ENCODE measurements at regions not wholly inside any gene's neighbourhood (a gene's known extent, or its start where the extent isn't known, plus 50 kb on each side); places are given as distances from the start of the nearest gene placed in this dataset.
"Not testable (repeated sequence)": the region's sequence is repeated elsewhere in the genome, so short reads cannot be mapped to it uniquely, and the experiment has no call there.

- no peaks in the 10 kb centered on the region for H3K27me3 Mint-ChIP-seq
- no peaks in the 10 kb centered on the region for H3K4me1 Mint-ChIP-seq
- CTCF ChIA-PET, result no interaction called here
- H3K9me3 Mint-ChIP-seq, result peaks cover 4% of the 10 kb centered on the region
- H3K27ac Mint-ChIP-seq, result no peak overlapping the region
- H3K4me3 Mint-ChIP-seq, result no peak overlapping the region
- no peaks in the 10 kb centered on the region for H3K36me3 Mint-ChIP-seq
- no peak for DNase-seq
Measured at GRCh38 chr4:117135634-117136354, 50.4 kb upstream of the TRAM1L1 start.

- no peak for DNase-seq
- Mint-ChIP-seq H3K9me3 (peaks cover 4% of the 10 kb centered on the region), H3K27ac (no peak overlapping the region), H3K4me1 (no peaks in the 10 kb centered on the region), H3K36me3 (no peaks in the 10 kb centered on the region), H3K4me3 (no peak overlapping the region), H3K27me3 (no peaks in the 10 kb centered on the region)
- CTCF ChIA-PET, result no interaction called here
Measured at GRCh38 chr4:117137145-117137544, 51.8 kb upstream of the TRAM1L1 start.

- H3K4me3 Mint-ChIP-seq, H3K4me1 Mint-ChIP-seq, CTCF ChIA-PET, DNase-seq, H3K9me3 Mint-ChIP-seq, H3K36me3 Mint-ChIP-seq, H3K27me3 Mint-ChIP-seq, H3K27ac Mint-ChIP-seq: not testable (repeated sequence)
Measured at GRCh38 chr4:117138732-117139131, 53.4 kb upstream of the TRAM1L1 start.

GRCh38 chr4:117154251-117154650 is 68.9 kb upstream of the TRAM1L1 start:
- CTCF ChIA-PET, result no interaction called here
- no peak overlapping the region for H3K27ac Mint-ChIP-seq

GRCh38 chr4:117156806-117157205 is 71.4 kb upstream of the TRAM1L1 start:
- H3K27ac Mint-ChIP-seq, result no peak overlapping the region

More at GRCh38 chr4:117154251-117154650, 68.9 kb upstream of the TRAM1L1 start:
- no peak overlapping the region for H3K4me3 Mint-ChIP-seq
- no peaks in the 10 kb centered on the region for H3K27me3 Mint-ChIP-seq
- H3K4me1 Mint-ChIP-seq, result no peaks in the 10 kb centered on the region
- H3K36me3 Mint-ChIP-seq, result no peaks in the 10 kb centered on the region
- DNase-seq, result no peak
- peaks cover 4% of the 10 kb centered on the region for H3K9me3 Mint-ChIP-seq

GRCh38 chr4:117157360-117157759 is 72.0 kb upstream of the TRAM1L1 start:
- Mint-ChIP-seq H3K36me3 (no peaks in the 10 kb centered on the region), H3K27ac (no peak overlapping the region), H3K27me3 (no peaks in the 10 kb centered on the region), H3K9me3 (peaks cover 4% of the 10 kb centered on the region), H3K4me3 (no peak overlapping the region), H3K4me1 (no peaks in the 10 kb centered on the region)
- DNase-seq, result no peak
- CTCF ChIA-PET, result no interaction called here

More at GRCh38 chr4:117156806-117157205, 71.4 kb upstream of the TRAM1L1 start:
- Mint-ChIP-seq H3K27me3 (no peaks in the 10 kb centered on the region), H3K9me3 (peaks cover 4% of the 10 kb centered on the region), H3K4me1 (no peaks in the 10 kb centered on the region), H3K36me3 (no peaks in the 10 kb centered on the region), H3K4me3 (no peak overlapping the region)
- DNase-seq, result no peak
- CTCF ChIA-PET, result no interaction called here

- DNase-seq, result no peak
- H3K9me3 Mint-ChIP-seq, result peaks cover 3% of the 10 kb centered on the region
- H3K27ac Mint-ChIP-seq, result no peak overlapping the region
- CTCF ChIA-PET, result no interaction called here
- no peak overlapping the region for H3K4me3 Mint-ChIP-seq
- no peaks in the 10 kb centered on the region for H3K27me3 Mint-ChIP-seq
- H3K36me3 Mint-ChIP-seq, result no peaks in the 10 kb centered on the region
- no peaks in the 10 kb centered on the region for H3K4me1 Mint-ChIP-seq
Measured at GRCh38 chr4:117162976-117163375, 77.6 kb upstream of the TRAM1L1 start.

- no peaks in the 10 kb centered on the region for H3K36me3 Mint-ChIP-seq
- no peak overlapping the region for H3K4me3 Mint-ChIP-seq
- H3K27ac Mint-ChIP-seq, result no peak overlapping the region
- H3K4me1 Mint-ChIP-seq, result no peaks in the 10 kb centered on the region
- CTCF ChIA-PET, result no interaction called here
- peaks cover 3% of the 10 kb centered on the region for H3K9me3 Mint-ChIP-seq
- no peak for DNase-seq
- no peaks in the 10 kb centered on the region for H3K27me3 Mint-ChIP-seq
Measured at GRCh38 chr4:117164338-117164737, 79.0 kb upstream of the TRAM1L1 start.

- CTCF ChIA-PET, result not testable (repeated sequence)
Measured at GRCh38 chr4:117175369-117175768, 90.0 kb upstream of the TRAM1L1 start.

GRCh38 chr4:117203231-117203630 is 117.9 kb upstream of the TRAM1L1 start:
- no peaks in the 10 kb centered on the region for H3K4me1 Mint-ChIP-seq
- CTCF ChIA-PET, result no interaction called here

More at GRCh38 chr4:117175369-117175768, 90.0 kb upstream of the TRAM1L1 start:
- not testable (repeated sequence) for H3K36me3 Mint-ChIP-seq, DNase-seq, H3K4me1 Mint-ChIP-seq, H3K27ac Mint-ChIP-seq, H3K9me3 Mint-ChIP-seq, H3K4me3 Mint-ChIP-seq, H3K27me3 Mint-ChIP-seq

GRCh38 chr4:117210551-117210950 is 125.2 kb upstream of the TRAM1L1 start:
- CTCF ChIA-PET, result no interaction called here
- Mint-ChIP-seq H3K4me3 (no peak overlapping the region), H3K27me3 (no peaks in the 10 kb centered on the region), H3K27ac (no peak overlapping the region), H3K9me3 (no peaks in the 10 kb centered on the region), H3K36me3 (no peaks in the 10 kb centered on the region), H3K4me1 (no peaks in the 10 kb centered on the region)
- DNase-seq, result no peak

More at GRCh38 chr4:117203231-117203630, 117.9 kb upstream of the TRAM1L1 start:
- H3K27ac Mint-ChIP-seq, result no peak overlapping the region
- no peaks in the 10 kb centered on the region for H3K27me3 Mint-ChIP-seq
- no peak for DNase-seq
- H3K9me3 Mint-ChIP-seq, result no peaks in the 10 kb centered on the region
- H3K4me3 Mint-ChIP-seq, result no peak overlapping the region
- no peaks in the 10 kb centered on the region for H3K36me3 Mint-ChIP-seq

- H3K4me1 Mint-ChIP-seq, result no peaks in the 10 kb centered on the region
- H3K27ac Mint-ChIP-seq, result no peak overlapping the region
- H3K9me3 Mint-ChIP-seq, result no peaks in the 10 kb centered on the region
- H3K4me3 Mint-ChIP-seq, result no peak overlapping the region
- no peaks in the 10 kb centered on the region for H3K27me3 Mint-ChIP-seq
- no peak for DNase-seq
- H3K36me3 Mint-ChIP-seq, result no peaks in the 10 kb centered on the region
- CTCF ChIA-PET, result no interaction called here
Measured at GRCh38 chr4:117224256-117224655, 138.9 kb upstream of the TRAM1L1 start.

- Mint-ChIP-seq H3K9me3 (no peaks in the 10 kb centered on the region), H3K27ac (no peak overlapping the region), H3K4me3 (no peak overlapping the region), H3K36me3 (no peaks in the 10 kb centered on the region), H3K4me1 (no peaks in the 10 kb centered on the region), H3K27me3 (no peaks in the 10 kb centered on the region)
- CTCF ChIA-PET, result no interaction called here
- no peak for DNase-seq
Measured at GRCh38 chr4:117225471-117225870, 140.1 kb upstream of the TRAM1L1 start.

GRCh38 chr4:117227925-117228324 is 142.5 kb upstream of the TRAM1L1 start:
- no peak overlapping the region for H3K27ac Mint-ChIP-seq
- H3K9me3 Mint-ChIP-seq, result no peaks in the 10 kb centered on the region
- H3K4me3 Mint-ChIP-seq, result no peak overlapping the region
- no peaks in the 10 kb centered on the region for H3K27me3 Mint-ChIP-seq
- DNase-seq, result no peak
- H3K36me3 Mint-ChIP-seq, result no peaks in the 10 kb centered on the region
- no peaks in the 10 kb centered on the region for H3K4me1 Mint-ChIP-seq
- CTCF ChIA-PET, result no interaction called here

- CTCF ChIA-PET, result no interaction called here
- Mint-ChIP-seq H3K27ac (no peak overlapping the region), H3K4me1 (no peaks in the 10 kb centered on the region), H3K9me3 (no peaks in the 10 kb centered on the region), H3K27me3 (no peaks in the 10 kb centered on the region), H3K36me3 (no peaks in the 10 kb centered on the region), H3K4me3 (no peak overlapping the region)
- peak; percentile 15 for DNase-seq
Measured at GRCh38 chr4:117239434-117239833, 154.1 kb upstream of the TRAM1L1 start.
